Adipocyte (in vitro differentiated cells): ENCODE measurements at regions not wholly inside any gene's neighbourhood (a gene's known extent, or its start where the extent isn't known, plus 50 kb on each side); places are given as distances from the start of the nearest gene placed in this dataset.

Experiments
- DNase-seq: peaks from one replicate; pipeline ENCODE4 v3.0.0-alpha.2; 2015; ENCODE audit warnings: low read depth
- H3K27me3 ChIP-seq: replicated peaks from 2 replicates; pipeline ENCODE4 v1.7.0; 2013; ENCODE audit warnings: mild to moderate bottlenecking, low read length, moderate library complexity; ENCODE audit not compliant: control insufficient read depth, insufficient read depth
- H3K36me3 ChIP-seq: 2 replicates; pipeline ENCODE4 v1.7.0; 2013; ENCODE audit warnings: low read length, mild to moderate bottlenecking, moderate library complexity; ENCODE audit not compliant: control insufficient read depth, insufficient read depth, severe bottlenecking
- H3K4me1 ChIP-seq: 2 replicates; pipeline ENCODE4 v1.7.0; 2013; ENCODE audit warnings: mild to moderate bottlenecking, low read length, moderate library complexity; ENCODE audit not compliant: control insufficient read depth, insufficient read depth
- H3K4me3 ChIP-seq: 2 replicates; pipeline ENCODE4 v1.7.0; 2013; ENCODE audit warnings: mild to moderate bottlenecking, low read length, moderate library complexity
- H3K9ac ChIP-seq: 2 replicates; pipeline ENCODE4 v1.7.0; 2013; ENCODE audit warnings: mild to moderate bottlenecking, low read length, moderate library complexity
- H3K9me3 ChIP-seq: 2 replicates; pipeline ENCODE4 v1.7.0; 2013; ENCODE audit warnings: mild to moderate bottlenecking, low read length, moderate library complexity; ENCODE audit not compliant: control insufficient read depth

- DNase-seq = no peak
- H3K4me1 ChIP-seq = peaks cover 16% of the 10 kb centered on the region
- no peaks in the 10 kb centered on the region for H3K36me3 ChIP-seq
- no peak overlapping the region for H3K4me3 ChIP-seq
- H3K9me3 ChIP-seq = no peaks in the 10 kb centered on the region
- H3K27me3 ChIP-seq = peaks cover 3% of the 10 kb centered on the region
- no peak overlapping the region for H3K9ac ChIP-seq
These were observed 299.1 kb upstream of the PRDM1 start for GRCh38 chr6:105786890-105787655.

- no peak overlapping the region for H3K9ac ChIP-seq
- peaks cover 13% of the 10 kb centered on the region for H3K4me1 ChIP-seq
- peaks cover 3% of the 10 kb centered on the region for H3K27me3 ChIP-seq
- DNase-seq = no peak
- H3K36me3 ChIP-seq = no peaks in the 10 kb centered on the region
- no peak overlapping the region for H3K4me3 ChIP-seq
- no peaks in the 10 kb centered on the region for H3K9me3 ChIP-seq
These were observed 299.7 kb upstream of the PRDM1 start for GRCh38 chr6:105786449-105786848.

GRCh38 chr6:105785066-105785811 is 300.9 kb upstream of the PRDM1 start:
- no peaks in the 10 kb centered on the region for H3K36me3 ChIP-seq
- no peaks in the 10 kb centered on the region for H3K9me3 ChIP-seq
- H3K9ac ChIP-seq = no peak overlapping the region
- H3K4me1 ChIP-seq = peaks cover 3% of the 10 kb centered on the region
- no peak for DNase-seq
- H3K4me3 ChIP-seq = no peak overlapping the region
- peaks cover 3% of the 10 kb centered on the region for H3K27me3 ChIP-seq

- H3K9ac ChIP-seq = no peak overlapping the region
- H3K4me1 ChIP-seq = peaks cover 2% of the 10 kb centered on the region
- DNase-seq = no peak
- peaks cover 3% of the 10 kb centered on the region for H3K27me3 ChIP-seq
- no peaks in the 10 kb centered on the region for H3K36me3 ChIP-seq
- H3K4me3 ChIP-seq = no peak overlapping the region
- no peaks in the 10 kb centered on the region for H3K9me3 ChIP-seq
These were observed 302.0 kb upstream of the PRDM1 start for GRCh38 chr6:105784179-105784578.

DNA sequence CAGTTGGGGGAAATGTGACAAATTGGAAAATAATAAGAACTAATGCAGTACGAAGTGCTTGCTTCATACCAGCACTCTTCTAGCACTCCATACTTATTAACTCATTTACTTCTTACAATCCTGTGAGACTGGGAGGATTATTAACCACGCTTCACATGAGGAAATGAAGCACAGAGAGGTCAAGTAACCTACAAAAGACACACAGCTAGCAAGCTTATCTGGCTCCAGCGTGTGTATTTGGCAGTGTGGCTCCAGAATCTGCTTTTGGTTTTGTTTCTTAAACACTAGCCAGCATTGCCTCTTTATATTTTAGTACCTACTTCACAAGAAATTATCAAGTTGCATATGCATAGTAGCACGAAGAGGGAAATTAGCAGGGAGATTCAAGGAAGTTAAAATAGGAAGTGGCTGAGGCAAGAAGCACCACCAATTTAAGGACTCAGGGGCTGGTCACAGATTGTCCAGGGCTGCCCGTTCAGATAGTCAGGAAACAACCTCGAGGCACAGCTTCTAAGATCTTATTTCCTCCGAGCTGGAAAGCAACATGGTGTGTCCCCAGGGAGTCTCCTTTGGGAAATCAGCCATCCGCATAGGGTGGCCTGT is 302.7 kb upstream of the PRDM1 start:
- no peak overlapping the region for H3K9ac ChIP-seq
- no peak for DNase-seq
- H3K9me3 ChIP-seq = no peaks in the 10 kb centered on the region
- H3K4me3 ChIP-seq = no peak overlapping the region
- peaks cover 3% of the 10 kb centered on the region for H3K27me3 ChIP-seq
- no peaks in the 10 kb centered on the region for H3K36me3 ChIP-seq
- peaks cover 7% of the 10 kb centered on the region for H3K4me1 ChIP-seq

- no peak overlapping the region for H3K9ac ChIP-seq
- H3K4me1 ChIP-seq = peaks cover 7% of the 10 kb centered on the region
- H3K9me3 ChIP-seq = no peaks in the 10 kb centered on the region
- H3K36me3 ChIP-seq = no peaks in the 10 kb centered on the region
- no peak overlapping the region for H3K4me3 ChIP-seq
- H3K27me3 ChIP-seq = peaks cover 3% of the 10 kb centered on the region
- no peak for DNase-seq
These were observed 304.2 kb upstream of the PRDM1 start for GRCh38 chr6:105781915-105782314.

DNA sequence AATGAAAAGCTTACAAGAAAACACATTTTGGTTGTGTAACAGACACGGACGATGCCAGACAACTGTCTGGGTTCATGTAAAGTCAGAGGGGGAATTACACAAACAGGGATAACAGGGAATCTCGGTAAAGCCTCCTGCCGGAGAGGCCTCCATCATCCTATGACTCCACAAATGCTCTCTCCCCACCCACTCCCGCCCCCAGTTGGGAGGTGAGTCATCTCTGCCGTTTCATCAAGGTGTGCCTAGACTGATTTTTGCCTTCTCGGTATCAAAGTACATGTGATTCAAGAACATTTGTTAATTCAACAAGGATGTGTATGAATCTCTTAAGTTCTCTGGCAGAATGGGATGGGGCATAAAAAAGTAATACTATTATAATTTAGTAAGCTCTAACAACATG is 304.9 kb upstream of the PRDM1 start:
- no peak for DNase-seq
- Histone ChIP-seq H3K36me3 (no peaks in the 10 kb centered on the region), H3K4me1 (peaks cover 7% of the 10 kb centered on the region), H3K4me3 (no peak overlapping the region), H3K9me3 (no peaks in the 10 kb centered on the region), H3K27me3 (peaks cover 3% of the 10 kb centered on the region), H3K9ac (no peak overlapping the region)

DNA sequence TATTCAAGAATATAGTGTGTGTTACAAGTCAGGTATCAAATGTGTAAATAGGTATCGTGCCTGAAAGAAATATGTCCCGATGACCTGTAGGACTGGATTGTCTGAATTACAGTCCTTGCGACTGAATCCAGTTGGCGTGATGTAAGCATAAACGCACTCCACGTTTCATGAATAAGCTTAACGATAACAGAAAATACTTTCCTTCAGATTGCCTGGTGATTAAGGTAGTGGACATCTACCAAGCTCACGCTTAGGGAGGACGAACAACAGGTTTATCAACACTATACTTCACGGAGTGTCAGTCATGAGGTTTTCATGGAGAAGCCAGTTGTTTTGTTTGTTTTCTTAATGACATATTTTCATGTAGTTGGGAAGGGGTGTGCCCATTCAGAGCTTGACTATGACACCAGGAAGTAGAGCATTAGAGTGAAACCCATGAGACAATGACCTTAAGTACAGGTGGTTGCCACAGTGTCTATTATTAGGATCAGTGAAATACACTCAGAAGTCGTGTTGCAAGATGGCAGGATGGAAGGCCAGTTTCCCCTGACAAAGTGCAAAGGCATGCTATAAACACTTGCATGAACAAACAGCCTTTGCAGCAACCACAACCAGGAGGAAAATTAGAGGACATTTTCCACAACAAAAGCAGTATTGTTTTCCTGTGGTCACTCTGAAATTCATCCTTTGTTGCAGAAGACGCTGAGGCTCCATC is 305.8 kb upstream of the PRDM1 start:
- peaks cover 6% of the 10 kb centered on the region for H3K9me3 ChIP-seq
- peaks cover 7% of the 10 kb centered on the region for H3K4me1 ChIP-seq
- H3K4me3 ChIP-seq = no peak overlapping the region
- H3K9ac ChIP-seq = no peak overlapping the region
- peaks cover under 1% of the 10 kb centered on the region for H3K27me3 ChIP-seq
- DNase-seq = no peak
- no peaks in the 10 kb centered on the region for H3K36me3 ChIP-seq

GRCh38 chr6:105779110-105779509 is 307.0 kb upstream of the PRDM1 start:
- no peaks in the 10 kb centered on the region for H3K27me3 ChIP-seq
- H3K36me3 ChIP-seq = no peaks in the 10 kb centered on the region
- peaks cover 7% of the 10 kb centered on the region for H3K4me1 ChIP-seq
- DNase-seq = no peak
- no peak overlapping the region for H3K4me3 ChIP-seq
- no peak overlapping the region for H3K9ac ChIP-seq
- peaks cover 11% of the 10 kb centered on the region for H3K9me3 ChIP-seq

DNA sequence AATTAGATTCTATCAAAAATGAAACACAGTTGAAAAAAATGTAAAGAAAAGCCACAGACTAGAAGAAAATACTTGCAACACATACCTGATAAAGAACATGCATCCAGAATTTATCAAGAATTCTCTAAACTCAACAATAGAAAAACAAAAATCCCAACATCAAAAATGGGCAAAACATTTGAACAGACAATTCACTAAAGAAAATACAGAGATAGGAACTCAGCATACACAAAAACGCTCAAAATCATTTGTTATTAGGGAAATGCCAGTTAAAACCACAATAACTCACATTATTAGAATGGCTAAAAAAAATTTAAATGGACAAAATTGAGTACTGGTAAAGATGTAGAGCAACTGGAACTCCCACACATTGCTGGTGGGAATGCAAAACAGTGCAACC is 311.0 kb upstream of the PRDM1 start:
- Histone ChIP-seq H3K9ac (no peak overlapping the region), H3K4me1 (peaks cover 11% of the 10 kb centered on the region), H3K4me3 (no peak overlapping the region), H3K27me3 (no peaks in the 10 kb centered on the region), H3K36me3 (no peaks in the 10 kb centered on the region), H3K9me3 (peaks cover 11% of the 10 kb centered on the region)
- DNase-seq = no peak

DNA sequence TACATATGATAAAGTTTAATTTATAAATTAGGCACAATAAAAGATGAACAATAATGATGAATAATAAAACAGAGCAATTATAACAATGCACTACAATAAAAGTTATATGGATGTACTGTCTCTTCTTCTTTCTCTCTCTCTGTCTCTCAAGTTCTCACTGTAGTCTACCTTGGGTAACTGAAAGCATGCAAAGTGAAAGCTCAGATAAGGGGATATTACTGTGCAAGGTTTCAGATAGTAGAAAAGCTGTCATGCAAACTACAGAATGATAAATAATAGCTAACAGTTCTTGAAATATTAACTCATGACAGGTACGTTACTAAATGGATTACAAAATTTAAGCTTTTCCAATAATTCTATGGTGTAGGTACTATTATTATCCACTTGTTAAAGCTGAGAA is 311.9 kb upstream of the PRDM1 start:
- H3K27me3 ChIP-seq = no peaks in the 10 kb centered on the region
- no peak overlapping the region for H3K4me3 ChIP-seq
- H3K36me3 ChIP-seq = no peaks in the 10 kb centered on the region
- no peak overlapping the region for H3K9ac ChIP-seq
- H3K9me3 ChIP-seq = peaks cover 11% of the 10 kb centered on the region
- DNase-seq = no peak
- peaks cover 16% of the 10 kb centered on the region for H3K4me1 ChIP-seq
